Smooth muscle cell (in vitro differentiated cells): ENCODE measurements at regions not wholly inside any gene's neighbourhood (a gene's known extent, or its start where the extent isn't known, plus 50 kb on each side); places are given as distances from the start of the nearest gene placed in this dataset.

Source experiments
- DNase-seq: peaks from one replicate; lab custom pipeline; 2025; ENCODE audit not compliant: unreplicated experiment; lab: John Stamatoyannopoulos, UW
- H2AFZ ChIP-seq: fragments of 200-600 bp; sonication (generic); 2 replicates; pipeline ENCODE4 v1.6.0; 2016; ENCODE audit warnings: antibody characterized with exemption, low read depth, mild to moderate bottlenecking
- H3F3A ChIP-seq: fragments of 200-600 bp; sonication (generic); 2 replicates; pipeline ENCODE4 v1.6.0; 2017; ENCODE audit warnings: antibody characterized with exemption, low read depth
- H3K27ac ChIP-seq: fragments of 200-600 bp; sonication (generic); 2 replicates; pipeline ENCODE4 v1.5.1; 2016; ENCODE audit warnings: low read depth, mild to moderate bottlenecking
- H3K27me3 ChIP-seq: fragments of 200-600 bp; sonication (generic); 2 replicates; pipeline ENCODE4 v1.6.1; 2016; ENCODE audit warnings: low read depth, mild to moderate bottlenecking
- H3K36me3 ChIP-seq: fragments of 200-600 bp; sonication (generic); 2 replicates; pipeline ENCODE4 v1.5.1; 2016; ENCODE audit warnings: low read depth
- H3K4me1 ChIP-seq: fragments of 200-600 bp; sonication (generic); 2 replicates; pipeline ENCODE4 v1.5.1; 2016; ENCODE audit warnings: low read depth
- H3K4me2 ChIP-seq: fragments of 200-600 bp; sonication (generic); 2 replicates; pipeline ENCODE4 v1.6.0; 2016; ENCODE audit warnings: mild to moderate bottlenecking
- H3K4me3 ChIP-seq: fragments of 200-600 bp; sonication (generic); 2 replicates; pipeline ENCODE4 v1.5.1; 2016; ENCODE audit warnings: mild to moderate bottlenecking
- H3K79me2 ChIP-seq: fragments of 200-600 bp; sonication (generic); 2 replicates; pipeline ENCODE4 v1.6.0; 2016; ENCODE audit warnings: low read depth, mild to moderate bottlenecking
- H3K9ac ChIP-seq: fragments of 200-600 bp; sonication (generic); 2 replicates; pipeline ENCODE4 v1.6.0; 2016; ENCODE audit warnings: low read depth
- H3K9me3 ChIP-seq: fragments of 200-600 bp; sonication (generic); replicated peaks from 2 replicates; pipeline ENCODE4 v1.5.1; 2016; ENCODE audit warnings: low read depth
- H4K20me1 ChIP-seq: fragments of 200-600 bp; sonication (generic); 2 replicates; pipeline ENCODE4 v1.6.0; 2016; ENCODE audit warnings: low read depth
- CTCF ChIP-seq: fragments of 200-600 bp; sonication (generic); IDR thresholded peaks from 2 replicates; pipeline ENCODE4 v1.5.1; 2017; ENCODE audit warnings: borderline replicate concordance, mild to moderate bottlenecking, antibody characterized with exemption; ENCODE audit not compliant: insufficient read depth, poor library complexity, severe bottlenecking
- WGBS: methylation state at CpG from one replicate; pipeline ENCODE4 v1.1.7; 2016; ENCODE audit warnings: low lambda C conversion rate; 5-methylcytosine and 5-hydroxymethylcytosine counted together

- H3K4me1 ChIP-seq = no peaks in the 10 kb centered on the region
- H3K36me3 ChIP-seq = no peaks in the 10 kb centered on the region
- no peak overlapping the region for H3K27ac ChIP-seq
- no peaks in the 10 kb centered on the region for H3F3A ChIP-seq
- no peaks in the 10 kb centered on the region for H3K79me2 ChIP-seq
- no peaks in the 10 kb centered on the region for H4K20me1 ChIP-seq
- no peak for DNase-seq
- 94% methylated on average over 2 of the region's 2 CpGs for WGBS
- H3K9me3 ChIP-seq = no peaks in the 10 kb centered on the region
- no peak for TF ChIP-seq CTCF
- no peak overlapping the region for H3K4me3 ChIP-seq
- no peak overlapping the region for H3K4me2 ChIP-seq
- H2AFZ ChIP-seq = peak overlapping the region; percentile 64
- H3K9ac ChIP-seq = no peak overlapping the region
- H3K27me3 ChIP-seq = no peaks in the 10 kb centered on the region
Measured at GRCh38 chr11:37643968-37644367, 1045.9 kb upstream of the RAG2 start.

- H3K36me3 ChIP-seq = no peaks in the 10 kb centered on the region
- no peak for DNase-seq
- H4K20me1 ChIP-seq = no peaks in the 10 kb centered on the region
- no peaks in the 10 kb centered on the region for H3K9me3 ChIP-seq
- H3K9ac ChIP-seq = no peak overlapping the region
- no peaks in the 10 kb centered on the region for H3K4me1 ChIP-seq
- no peaks in the 10 kb centered on the region for H3K79me2 ChIP-seq
- no peak overlapping the region for H3K4me3 ChIP-seq
- H3K27me3 ChIP-seq = no peaks in the 10 kb centered on the region
- no peak overlapping the region for H3K4me2 ChIP-seq
- 74% methylated on average over 2 of the region's 2 CpGs for WGBS
- no peak for TF ChIP-seq CTCF
- H3K27ac ChIP-seq = no peak overlapping the region
- no peaks in the 10 kb centered on the region for H3F3A ChIP-seq
- H2AFZ ChIP-seq = no peak overlapping the region
Measured at GRCh38 chr11:37642296-37642695, 1044.3 kb upstream of the RAG2 start.

GRCh38 chr11:37632748-37633147 lies 1034.7 kb upstream of the RAG2 start:
- Histone ChIP-seq H3K36me3 (no peaks in the 10 kb centered on the region), H3K4me1 (no peaks in the 10 kb centered on the region), H3K4me3 (no peak overlapping the region), H3K27ac (no peak overlapping the region), H3K9me3 (no peaks in the 10 kb centered on the region), H3K27me3 (no peaks in the 10 kb centered on the region), H2AFZ (no peak overlapping the region), H3F3A (no peaks in the 10 kb centered on the region), H3K9ac (no peak overlapping the region), H4K20me1 (no peaks in the 10 kb centered on the region), H3K4me2 (no peak overlapping the region), H3K79me2 (no peaks in the 10 kb centered on the region)
- DNase-seq = no peak
- TF ChIP-seq CTCF = no peak

- no peak overlapping the region for H3K9ac ChIP-seq
Measured at GRCh38 chr11:37630866-37631265, 1032.8 kb upstream of the RAG2 start.

More at GRCh38 chr11:37630866-37631265, 1032.8 kb upstream of the RAG2 start:
- Histone ChIP-seq H3K4me3 (no peak overlapping the region), H3K9me3 (no peaks in the 10 kb centered on the region), H3K79me2 (no peaks in the 10 kb centered on the region), H2AFZ (no peak overlapping the region), H3F3A (no peaks in the 10 kb centered on the region), H3K4me2 (no peak overlapping the region), H3K27me3 (no peaks in the 10 kb centered on the region), H3K4me1 (no peaks in the 10 kb centered on the region), H4K20me1 (no peaks in the 10 kb centered on the region), H3K36me3 (no peaks in the 10 kb centered on the region), H3K27ac (no peak overlapping the region)
- DNase-seq = no peak
- 96% methylated on average over 1 of the region's 1 CpG for WGBS
- TF ChIP-seq CTCF = no peak
